Retina (tissue), 1 donor: ENCODE measurements at regions not wholly inside any gene's neighbourhood (a gene's known extent, or its start where the extent isn't known, plus 50 kb on each side); places are given as distances from the start of the nearest gene placed in this dataset.
"Not testable (repeated sequence)": the region's sequence is repeated elsewhere in the genome, so short reads cannot be mapped to it uniquely, and the experiment has no call there.

Source experiments
- DNase-seq: peaks from one replicate; pipeline ENCODE4 v3.0.0-alpha.2; 2016

DNA sequence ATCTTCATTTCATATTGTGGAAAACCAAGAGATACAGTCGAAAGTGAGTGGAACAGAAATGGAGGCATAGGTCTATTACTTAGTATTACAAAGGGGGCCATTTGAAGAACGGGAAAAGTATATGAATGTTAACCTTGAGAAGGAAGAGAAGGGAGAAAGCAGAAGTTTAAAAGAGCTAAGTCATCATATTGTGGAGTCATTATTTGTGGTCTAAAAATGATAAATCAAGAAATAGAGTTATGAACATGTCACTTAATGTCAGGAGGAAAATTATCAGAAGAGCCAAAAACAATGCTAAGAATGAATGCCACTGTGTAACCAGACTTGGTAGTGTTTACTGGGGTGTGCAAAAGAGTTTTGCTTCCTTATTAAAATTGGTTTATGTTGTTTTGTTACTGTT, 589.5 kb upstream of the LCORL start:
- DNase-seq, result no peak

DNA sequence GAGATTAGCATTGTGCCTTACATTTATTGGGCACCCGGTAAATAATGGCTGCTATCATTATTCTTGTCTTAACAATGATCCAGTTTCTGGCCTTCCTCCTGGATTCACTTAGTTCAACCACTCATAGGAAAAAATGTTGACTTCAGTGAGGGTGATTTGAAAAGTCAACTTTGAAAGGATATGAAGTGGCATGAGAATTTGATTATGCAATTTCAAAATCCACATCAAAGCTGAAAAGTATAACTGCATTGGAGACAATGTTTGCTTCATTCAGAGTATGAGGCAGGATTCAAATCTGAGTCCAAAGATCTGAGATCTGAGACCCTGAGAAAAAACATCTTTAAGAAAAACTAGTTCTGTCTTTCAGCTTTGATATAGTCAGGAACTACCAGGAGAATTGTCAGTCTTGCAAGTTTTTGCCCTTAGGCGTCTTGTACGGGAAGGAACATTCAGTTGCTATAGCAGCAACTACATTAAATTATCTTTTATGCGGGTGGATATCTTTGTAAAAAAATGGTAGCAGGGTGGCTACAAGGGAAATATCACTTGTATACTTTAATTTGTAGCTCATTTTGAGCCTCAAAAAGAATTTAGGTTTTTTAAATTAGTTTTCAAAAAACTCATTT, 587.5 kb upstream of the LCORL start:
- no peak for DNase-seq

DNA sequence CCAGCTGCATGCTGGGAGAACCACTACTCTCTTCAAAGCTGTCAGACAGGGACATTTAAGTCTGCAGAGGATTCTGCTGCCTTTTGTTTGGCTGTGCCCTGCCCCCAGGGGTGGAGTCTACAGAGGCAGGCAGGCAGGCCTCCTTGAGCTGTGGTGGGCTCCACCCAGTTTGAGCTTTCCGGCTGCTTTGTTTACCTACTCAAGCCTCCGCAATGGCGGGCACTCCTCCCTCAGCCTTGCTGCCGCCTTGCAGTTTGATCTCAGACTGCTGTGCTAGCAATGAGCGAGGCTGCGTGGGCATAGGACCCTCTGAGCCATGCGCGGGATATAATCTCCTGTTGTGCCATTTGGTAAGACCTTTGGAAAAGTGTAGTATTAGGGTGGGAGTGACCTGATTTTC, 581.1 kb upstream of the LCORL start:
- DNase-seq, result not testable (repeated sequence)

DNA sequence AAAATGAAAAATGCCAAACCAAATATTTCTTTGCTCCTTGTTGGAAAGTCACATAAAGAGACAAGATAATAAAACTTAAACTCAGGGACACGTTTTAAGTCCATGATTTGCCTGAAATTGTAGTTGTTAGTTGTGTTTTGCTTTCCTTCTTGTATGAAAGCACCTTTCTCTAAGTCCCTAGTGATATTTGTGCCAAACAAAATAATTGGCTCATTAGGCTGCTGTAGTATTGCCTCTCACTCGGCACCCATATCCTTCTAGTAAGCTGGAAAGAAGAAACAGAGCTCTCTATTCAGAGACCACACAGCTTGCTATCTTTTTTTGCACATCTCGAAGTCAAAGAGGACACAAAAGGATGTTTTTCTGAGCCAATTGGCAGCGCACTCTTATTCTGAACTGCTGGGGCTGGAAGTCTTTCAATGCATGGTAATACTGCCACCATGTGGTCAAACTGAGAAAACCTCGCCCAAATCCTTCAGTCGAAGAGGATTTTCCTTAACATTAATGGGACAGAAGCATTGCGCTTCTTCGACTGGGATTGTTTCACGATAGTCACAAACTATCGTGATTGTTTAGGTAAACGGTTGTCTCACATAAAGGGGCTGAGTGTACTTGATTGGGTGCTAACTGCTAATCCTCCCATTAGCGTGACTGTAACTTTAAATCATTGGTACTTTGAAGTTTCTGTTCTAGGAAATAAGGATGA, 571.9 kb upstream of the LCORL start:
- peak; percentile 84 for DNase-seq

DNA sequence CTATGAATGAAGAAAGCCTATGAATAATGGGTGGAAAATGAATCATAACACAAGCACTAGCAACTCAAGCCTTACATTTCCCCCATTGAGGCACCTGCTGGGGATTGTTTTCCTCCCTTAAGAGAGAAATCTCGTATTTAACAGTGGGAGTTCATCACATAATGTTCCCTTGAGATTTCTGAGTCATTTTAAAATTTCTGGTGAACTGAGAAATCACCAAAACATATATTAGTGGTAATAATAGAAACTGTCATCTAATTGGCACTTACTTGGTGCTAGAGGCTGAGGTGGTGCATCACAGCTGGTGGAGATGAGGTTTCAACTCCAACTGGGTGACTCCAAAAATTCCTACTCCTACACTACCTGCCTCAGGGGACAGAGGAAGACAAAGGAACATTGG, 561.3 kb upstream of the LCORL start:
- no peak for DNase-seq

DNA sequence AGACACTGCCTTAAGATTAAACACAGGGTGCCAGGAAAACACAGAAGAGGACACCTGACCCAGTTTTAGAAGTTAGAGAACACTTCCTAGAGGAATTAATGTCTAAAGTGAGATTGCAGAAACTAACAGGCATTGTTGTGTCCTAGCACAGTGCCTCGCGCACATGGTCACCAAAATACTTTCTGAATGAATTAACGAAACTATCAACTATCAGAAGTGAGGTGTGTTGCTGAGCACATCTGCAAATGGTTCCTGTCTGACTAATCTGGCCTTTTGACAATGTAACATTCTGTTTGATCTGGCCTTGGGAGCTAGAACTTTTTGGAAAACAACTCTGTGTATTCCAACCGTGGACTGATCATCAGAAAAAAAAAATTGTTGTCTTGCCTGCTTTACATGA, 556.8 kb upstream of the LCORL start:
- no peak for DNase-seq

DNA sequence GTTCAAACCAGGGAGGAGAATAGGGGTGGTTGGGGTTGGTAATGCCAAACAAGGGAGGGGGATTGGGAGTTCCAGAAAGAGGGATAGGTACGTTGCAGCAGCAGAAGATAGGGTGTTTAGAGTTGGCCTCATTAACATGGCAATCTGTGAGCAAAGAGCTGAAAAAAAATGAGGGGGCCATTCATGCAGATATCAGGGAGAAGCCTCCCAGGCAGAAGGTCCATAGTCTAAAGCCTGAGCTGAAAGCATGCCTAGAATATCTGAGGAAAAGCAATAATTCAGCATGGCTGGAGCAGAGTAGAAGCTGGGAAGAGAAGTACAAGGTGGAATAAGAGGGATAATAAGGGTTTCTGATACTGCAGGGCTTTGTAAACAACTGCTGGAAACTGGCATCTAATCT, 550.9 kb upstream of the LCORL start:
- DNase-seq, result no peak

DNA sequence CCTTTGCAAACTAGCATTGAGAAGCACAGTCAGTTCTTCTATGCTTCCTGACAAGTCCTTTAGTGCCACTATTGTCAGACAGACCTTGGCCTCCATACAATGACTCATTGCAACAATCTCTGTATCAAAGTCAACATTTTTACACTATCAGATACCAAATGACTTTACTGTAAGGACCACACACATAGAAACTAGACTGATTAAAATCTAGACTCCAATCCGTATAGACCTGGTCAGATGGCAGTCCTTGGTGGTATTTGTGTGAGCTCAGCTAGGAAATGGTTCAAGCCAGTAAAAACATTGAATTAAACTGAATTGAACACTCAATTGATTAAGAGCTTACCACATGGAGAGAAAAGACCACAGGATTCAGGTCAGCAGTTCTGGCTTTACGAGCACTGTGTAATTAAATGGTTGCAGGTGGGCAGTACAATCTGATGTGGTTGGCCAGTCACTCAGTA, 549.8 kb upstream of the LCORL start:
- DNase-seq, result no peak

DNA sequence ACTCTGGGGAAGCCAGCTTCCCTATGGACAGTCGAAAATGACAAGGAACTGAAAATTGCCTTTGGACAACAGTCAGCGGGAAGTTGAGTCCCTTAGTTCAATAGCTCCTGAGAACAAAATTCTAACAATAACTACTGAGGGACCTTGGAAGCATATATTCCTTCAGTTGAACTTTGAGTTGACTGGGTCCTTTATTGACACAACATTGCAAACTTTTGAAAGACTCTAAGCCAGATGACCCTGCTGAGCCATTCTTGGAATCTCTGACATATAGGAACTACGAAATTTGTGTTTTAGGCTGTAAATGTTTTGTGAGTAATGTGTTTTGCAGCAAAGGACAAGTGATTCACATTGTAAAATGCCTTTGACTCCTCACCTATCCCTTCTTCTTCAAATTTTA, 548.8 kb upstream of the LCORL start:
- DNase-seq, result no peak

DNA sequence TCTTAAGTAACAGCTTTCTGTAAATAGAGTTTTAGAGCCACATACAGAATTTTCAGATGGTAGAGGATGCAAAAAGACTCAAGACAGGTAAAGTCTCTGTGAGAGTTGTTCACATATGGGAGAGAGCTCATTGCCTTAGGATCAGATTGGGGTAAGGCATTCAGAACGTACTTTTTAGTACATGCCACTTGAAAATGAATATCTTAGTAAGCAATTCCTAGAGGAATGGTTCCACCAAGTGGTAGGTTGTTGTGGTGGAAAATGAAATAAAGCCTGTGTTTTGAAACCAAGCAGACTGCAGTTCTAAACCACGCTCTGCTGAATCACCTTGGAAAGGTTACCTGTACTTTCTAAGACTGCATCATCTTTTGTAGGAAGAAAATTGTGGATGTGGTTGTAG, 547.0 kb upstream of the LCORL start:
- no peak for DNase-seq

DNA sequence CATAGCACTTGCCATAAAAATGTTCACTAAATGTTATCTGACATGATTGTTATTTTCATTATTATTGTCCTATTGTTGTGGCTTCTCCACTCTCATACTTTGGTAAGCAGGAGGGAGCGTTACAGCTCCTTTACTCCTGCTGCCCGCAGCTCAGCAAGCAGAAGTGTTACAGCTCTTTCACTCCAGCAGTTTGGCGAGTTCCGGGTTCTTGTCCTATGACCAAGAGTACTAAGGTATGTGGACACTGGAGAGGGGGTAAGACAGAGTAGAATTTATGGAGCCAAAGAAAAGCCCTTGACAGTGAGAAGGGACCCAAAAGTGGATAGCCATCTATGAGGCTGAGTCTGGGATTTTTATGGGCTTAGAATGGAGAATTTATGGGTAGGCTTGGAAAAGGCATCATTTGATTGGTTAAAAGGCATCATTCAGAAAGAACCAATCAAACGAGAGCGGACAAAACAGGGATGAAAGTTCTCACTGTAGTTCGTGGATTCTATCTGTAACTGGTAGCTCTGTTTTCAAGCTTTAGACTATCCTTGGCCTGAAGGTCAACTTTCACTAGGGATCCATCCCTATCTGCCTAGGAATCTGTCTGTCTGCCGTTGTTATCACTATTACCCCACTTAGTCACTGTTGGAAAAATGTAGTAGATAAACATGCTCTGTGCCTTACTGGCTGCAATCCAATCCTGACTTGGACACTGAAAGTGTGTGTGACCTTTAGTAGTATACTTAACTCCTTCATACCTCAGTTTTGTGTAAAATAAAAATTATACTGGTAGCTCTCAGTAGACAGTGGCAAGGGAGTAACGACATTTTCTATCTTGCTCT, 545.6 kb upstream of the LCORL start:
- DNase-seq, result no peak

DNA sequence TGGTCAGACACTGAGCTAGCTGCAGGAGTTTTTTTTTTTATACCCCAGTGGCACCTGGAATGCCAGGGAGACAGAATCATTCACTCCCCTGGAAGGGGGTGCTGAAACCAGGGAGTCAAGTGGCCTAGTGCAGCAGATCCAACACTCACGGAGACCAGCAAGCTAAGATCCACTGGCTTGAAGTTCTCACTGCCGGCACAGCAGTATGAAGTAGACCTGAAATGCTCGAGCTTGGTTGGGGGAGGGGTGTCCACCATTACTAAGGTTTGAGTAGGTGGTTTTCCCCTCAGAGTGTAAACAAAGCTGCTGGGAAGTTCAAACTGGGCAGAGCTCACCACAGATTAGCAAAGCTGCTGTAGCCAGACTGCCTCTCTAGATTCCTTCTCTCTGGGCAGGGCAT, 537.9 kb upstream of the LCORL start:
- no peak for DNase-seq

DNA sequence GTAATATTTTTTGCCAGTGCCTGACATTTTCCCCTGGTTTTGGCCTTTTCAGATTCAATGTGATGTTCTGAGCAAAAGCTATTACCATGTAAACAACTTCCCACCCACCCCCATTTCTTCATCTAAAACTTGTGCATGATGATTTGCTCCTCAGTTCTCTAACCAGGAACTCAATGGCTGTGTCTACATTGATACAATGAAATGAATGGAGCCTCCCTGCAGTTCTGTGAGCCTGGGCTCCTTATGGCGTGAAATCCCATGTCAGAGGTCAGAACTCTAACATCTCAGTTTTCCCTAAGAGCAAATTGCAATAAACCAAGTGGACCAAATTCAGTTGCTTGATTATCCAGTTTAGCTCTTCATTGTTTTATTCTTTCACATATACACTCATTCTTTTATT, 534.8 kb upstream of the LCORL start:
- no peak for DNase-seq

DNA sequence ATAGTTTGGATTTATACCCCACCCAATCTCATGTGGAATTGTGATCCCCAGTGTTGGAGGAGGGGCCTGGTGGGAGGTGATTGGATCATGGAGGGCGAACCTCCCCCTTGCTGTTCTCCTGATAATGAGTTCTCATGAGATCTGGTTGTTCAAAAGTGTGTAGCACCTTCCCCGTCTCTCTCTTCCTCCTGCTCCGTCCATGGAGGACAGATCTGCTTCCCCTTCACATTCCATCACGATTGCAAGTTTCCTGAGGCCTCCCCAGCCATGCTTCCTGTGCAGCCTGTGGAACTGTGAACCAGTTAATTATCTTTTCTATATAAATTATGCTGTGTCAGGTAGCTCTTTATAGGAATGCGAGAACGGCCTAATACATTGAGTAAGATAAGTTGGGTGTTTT, 518.8 kb upstream of the LCORL start:
- no peak for DNase-seq

DNA sequence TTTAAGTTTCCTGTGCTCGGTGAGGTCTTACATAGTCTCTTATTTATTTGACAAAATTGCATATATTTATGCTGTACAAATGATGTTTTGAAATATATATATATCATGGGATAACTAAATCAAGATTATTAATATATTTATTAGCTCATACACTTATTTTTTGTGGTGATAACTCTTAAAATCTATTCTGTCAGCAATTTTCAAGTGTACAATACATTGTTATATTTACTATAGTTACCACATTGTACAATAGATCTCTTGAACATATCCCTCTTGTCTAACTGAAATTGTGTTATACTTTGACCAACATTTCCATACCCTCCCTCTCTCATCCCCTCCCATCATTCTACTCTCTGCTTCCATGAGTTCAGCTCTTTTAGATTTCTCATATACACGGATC, 516.6 kb upstream of the LCORL start:
- DNase-seq, result no peak

DNA sequence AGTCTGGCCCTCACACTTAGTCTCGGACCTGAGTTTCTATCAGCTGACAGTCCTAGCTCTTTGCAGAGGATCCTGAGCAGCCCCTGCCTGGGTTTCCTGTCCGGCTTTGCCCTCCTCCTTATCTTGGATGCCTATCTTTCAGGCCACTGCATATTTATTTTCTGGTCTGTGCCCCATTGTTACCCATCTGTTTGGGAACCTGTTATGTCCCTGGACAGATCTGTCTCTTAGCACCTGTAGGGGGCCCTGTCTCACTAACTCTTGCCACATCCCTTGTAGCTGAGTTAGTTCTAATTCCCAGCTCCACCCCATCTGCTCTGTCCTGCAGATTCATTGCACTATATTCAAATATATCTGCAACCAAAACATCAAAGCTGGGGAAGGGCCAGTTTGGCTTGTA, 514.9 kb upstream of the LCORL start:
- no peak for DNase-seq

DNA sequence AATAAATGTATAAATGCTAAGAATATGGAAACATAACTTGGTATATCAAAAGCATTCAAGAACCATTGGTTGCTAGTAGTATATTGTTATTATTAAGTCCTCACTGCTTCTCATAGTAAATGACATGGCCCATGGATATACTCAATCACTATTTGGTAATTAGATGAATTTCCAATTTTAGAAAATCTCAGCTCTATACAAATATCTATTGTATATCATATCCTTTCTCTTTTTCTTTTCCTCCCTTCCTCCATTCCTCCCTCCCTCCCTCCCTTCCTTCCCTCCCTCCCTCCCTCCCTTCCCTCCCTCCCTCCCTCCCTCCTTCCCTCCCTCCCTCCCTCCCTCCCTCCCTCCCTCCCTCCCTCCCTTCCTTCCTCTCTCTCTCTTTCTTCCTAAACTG, 514.4 kb upstream of the LCORL start:
- no peak for DNase-seq

DNA sequence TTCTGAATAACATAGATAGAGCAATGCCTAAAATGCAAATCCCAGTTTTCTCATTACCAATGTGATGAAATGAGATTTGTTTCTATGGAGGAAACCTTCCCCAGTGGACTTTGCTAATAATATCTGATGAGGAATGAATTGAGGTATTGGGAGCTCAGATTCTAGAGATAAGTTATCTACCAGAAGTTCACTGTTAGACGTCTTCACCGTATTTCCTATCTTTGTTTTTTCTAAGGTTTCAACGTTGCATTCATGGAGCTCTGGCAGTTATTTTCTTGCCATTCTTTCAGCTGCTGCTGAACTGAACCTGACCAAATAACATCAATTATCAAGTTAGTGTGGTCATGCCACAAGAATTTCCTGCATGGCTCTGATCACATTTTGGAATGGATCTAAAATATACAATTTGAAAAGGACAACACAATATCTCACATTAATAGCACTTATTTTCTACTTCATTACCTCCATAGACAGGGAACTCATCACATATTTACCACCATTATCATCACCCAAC, 511.8 kb upstream of the LCORL start:
- DNase-seq, result no peak

DNA sequence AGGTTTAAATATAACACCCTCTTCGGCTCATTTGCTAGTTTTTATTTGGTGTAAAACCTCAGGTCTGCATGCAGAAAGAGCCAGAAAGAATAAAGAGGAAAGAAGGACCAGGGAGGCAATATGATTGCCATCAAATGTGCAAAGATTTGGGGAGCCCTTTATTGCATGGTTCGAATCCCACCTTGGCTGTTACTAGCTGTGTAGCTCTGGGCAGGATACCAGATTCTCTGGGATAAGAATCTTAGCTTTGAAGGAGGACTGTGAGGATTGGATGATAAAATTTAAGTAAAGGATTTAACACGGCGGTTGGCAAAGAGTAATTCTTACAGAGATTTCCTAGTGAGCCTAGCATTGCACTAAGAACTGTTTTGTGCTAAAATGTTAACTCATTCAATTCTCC, 510.2 kb upstream of the LCORL start:
- no peak for DNase-seq

DNA sequence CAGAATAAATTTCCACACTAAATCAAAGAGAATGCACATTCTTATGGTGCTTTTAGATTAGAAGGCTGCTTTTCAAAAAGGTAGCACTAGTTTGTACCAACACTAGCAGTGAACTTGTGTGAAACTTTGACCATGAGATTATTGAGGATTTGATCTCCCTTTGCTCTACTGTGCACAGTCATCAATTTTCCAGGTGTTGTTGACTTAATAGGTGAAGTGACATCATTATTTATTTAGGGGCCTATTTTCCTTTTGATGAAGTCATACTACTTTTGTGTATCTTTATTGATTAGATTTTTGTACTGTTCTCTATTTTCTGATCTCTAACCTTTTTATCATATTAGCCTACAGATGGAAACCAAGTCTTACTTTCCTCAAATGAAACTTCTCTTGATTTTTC, 507.9 kb upstream of the LCORL start:
- no peak for DNase-seq

DNA sequence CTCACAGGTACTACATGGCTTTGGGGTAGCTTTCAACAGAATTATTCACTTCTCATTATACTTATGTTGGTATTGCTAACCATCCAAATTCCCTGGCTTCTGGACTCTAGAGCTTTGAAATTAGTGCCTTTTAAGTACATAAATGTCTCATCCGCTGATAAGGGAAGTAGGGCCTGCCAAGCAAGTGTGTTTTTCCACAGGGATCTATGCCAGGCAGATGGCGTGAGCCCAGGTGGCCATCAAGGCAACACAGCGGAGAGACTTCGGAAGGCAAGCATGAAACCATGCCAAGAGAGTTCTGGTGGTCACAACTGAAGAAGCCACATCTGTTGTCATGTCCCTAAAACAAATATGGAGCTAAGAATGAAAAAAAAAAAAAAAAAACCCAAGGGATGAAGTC, 503.1 kb upstream of the LCORL start:
- no peak for DNase-seq

DNA sequence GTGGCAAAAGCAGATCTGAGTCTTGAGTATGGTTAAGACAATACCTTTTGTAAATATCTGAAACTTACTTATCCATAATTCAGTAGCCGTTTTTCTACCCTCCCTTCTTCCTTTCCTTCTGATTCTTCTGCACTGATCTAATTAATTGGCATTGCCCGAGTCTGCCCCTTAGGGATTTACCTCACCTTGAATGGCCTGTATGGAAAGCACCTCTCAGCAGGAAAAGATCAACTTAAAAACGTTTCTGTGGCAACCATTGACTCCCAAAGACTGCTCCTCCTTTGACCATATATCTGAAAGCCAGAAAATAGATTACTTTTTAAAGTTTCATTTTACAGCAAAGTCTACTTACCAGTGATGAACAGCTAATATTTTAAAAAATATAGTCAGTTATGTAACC, 496.5 kb upstream of the LCORL start:
- no peak for DNase-seq

DNA sequence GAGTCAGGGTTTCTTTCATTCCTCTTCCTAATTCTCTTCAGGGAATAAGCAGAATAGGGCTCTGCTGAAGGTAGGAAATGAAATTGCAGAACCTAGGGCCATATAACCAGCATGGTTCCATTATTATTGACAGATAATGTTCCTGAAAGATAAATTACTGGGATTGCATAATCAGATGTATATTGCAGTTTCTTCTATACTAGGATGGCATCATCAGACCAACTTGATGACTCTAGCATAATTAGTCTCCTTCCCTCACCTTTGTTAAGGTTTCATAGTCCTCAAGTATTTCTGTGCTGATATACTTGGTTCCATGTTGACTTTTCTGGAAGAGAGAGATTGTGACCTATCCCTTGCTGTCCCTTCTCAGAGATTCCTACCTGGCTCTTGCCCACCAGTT, 492.3 kb upstream of the LCORL start:
- no peak for DNase-seq

DNA sequence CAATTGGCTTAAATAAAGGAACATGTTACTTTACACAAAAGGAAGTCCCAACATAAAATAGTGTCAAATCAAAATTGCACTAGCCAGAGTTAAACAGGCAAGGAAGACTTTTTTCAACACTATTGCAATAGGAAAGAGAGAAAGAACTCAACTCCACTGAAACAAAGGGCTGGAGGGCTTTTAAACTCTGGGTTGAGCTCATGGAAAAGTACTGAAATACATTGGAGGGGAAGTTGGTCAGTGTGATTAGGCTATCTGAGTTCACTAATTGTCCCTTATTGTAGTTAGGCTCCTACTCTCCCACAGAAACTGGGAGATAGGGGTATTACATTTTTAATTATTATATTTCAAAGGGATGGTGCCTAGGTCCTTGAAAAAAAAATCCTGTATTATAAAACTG, 491.2 kb upstream of the LCORL start:
- no peak for DNase-seq
